GM12878 (cell line): ENCODE measurements at regions not wholly inside any gene's neighbourhood (a gene's known extent, or its start where the extent isn't known, plus 50 kb on each side); places are given as distances from the start of the nearest gene placed in this dataset.

Source experiments
- CTCF ChIP-seq, 3 experiments: IDR thresholded peaks in 2 of 3; conservative IDR thresholded peaks in 1 of 3; 2 replicates each; pipeline ENCODE4 v1.5.1; 2011; ENCODE audit warnings: low read depth in 3 of 3, low read length in 3 of 3, mild to moderate bottlenecking in 3 of 3, control low read depth in 2 of 3, moderate library complexity in 2 of 3, inconsistent platforms in 1 of 3, mixed read lengths in 1 of 3; ENCODE audit not compliant: control insufficient read depth in 2 of 3, insufficient read depth in 1 of 3; ENCODE audit errors: extremely low read depth in 1 of 3
- E4F1 ChIP-seq: fragments of 450-650 bp; IDR thresholded peaks from 2 replicates; pipeline ENCODE4 v1.6.1; 2018; ENCODE audit warnings: borderline replicate concordance, mild to moderate bottlenecking; ENCODE audit not compliant: partially characterized antibody
- EP300 ChIP-seq, 2 experiments: fragments of 150-350 bp in 1 of 2; IDR thresholded peaks; 2 replicates each; pipeline ENCODE4 v1.6.1; 2011 to 2012; ENCODE audit warnings: low read depth in 2 of 2, low read length in 2 of 2, borderline replicate concordance in 1 of 2, improper control_type of control experiment in 1 of 2, inconsistent platforms in 1 of 2; ENCODE audit not compliant: control insufficient read depth in 1 of 2
- EZH2 ChIP-seq: IDR thresholded peaks from 2 replicates; pipeline ENCODE4 v1.6.1; 2012; ENCODE audit warnings: low read depth, mild to moderate bottlenecking, control low read depth, inconsistent platforms, low read length, borderline replicate concordance; ENCODE audit not compliant: control insufficient read depth
- FOS ChIP-seq: IDR thresholded peaks from 3 replicates; pipeline ENCODE4 v1.6.1; 2011; ENCODE audit warnings: borderline replicate concordance; ENCODE audit not compliant: insufficient read length; ENCODE audit errors: extremely low read depth
- FOXK2 ChIP-seq: fragments of 450-650 bp; IDR thresholded peaks from 2 replicates; pipeline ENCODE4 v1.6.1; 2017; ENCODE audit warnings: mild to moderate bottlenecking, moderate library complexity
- GABPA ChIP-seq: IDR thresholded peaks from 2 replicates; pipeline ENCODE4 v1.6.1; 2014; ENCODE audit warnings: antibody characterized with exemption, low read depth, mild to moderate bottlenecking, inconsistent platforms
- HDAC6 ChIP-seq: fragments of 200-600 bp; sonication (generic); IDR thresholded peaks from one replicate; pipeline ENCODE4 v1.8.0; 2017; ENCODE audit warnings: antibody characterized with exemption; ENCODE audit not compliant: unreplicated experiment
- POLR2AphosphoS2 ChIP-seq: IDR thresholded peaks from 2 replicates; pipeline ENCODE4 v1.6.1; 2011; ENCODE audit warnings: low read depth, mild to moderate bottlenecking, low read length, improper control_type of control experiment, moderate library complexity
- REST ChIP-seq: IDR thresholded peaks from 2 replicates; pipeline ENCODE4 v1.6.1; 2012; ENCODE audit warnings: mild to moderate bottlenecking, low read depth, low read length
- SMC3 ChIP-seq: IDR thresholded peaks from 2 replicates; pipeline ENCODE4 v1.6.1; 2011; ENCODE audit warnings: low read length, improper control_type of control experiment, borderline replicate concordance
- TCF12 ChIP-seq: IDR thresholded peaks from 2 replicates; pipeline ENCODE4 v1.6.1; 2011; ENCODE audit warnings: low read depth, mild to moderate bottlenecking, low read length

GRCh38 chr16:72442385-72443158 is 270.6 kb upstream of the PMFBP1 start:
- TF ChIP-seq POLR2AphosphoS2: no peak
- no peak for TF ChIP-seq FOXK2
- TF ChIP-seq E4F1: no peak
- TF ChIP-seq TCF12: no peak
- TF ChIP-seq CTCF (IDR thresholded peaks at IDR 0.05 in 2 of 3, conservative IDR thresholded peaks at IDR 0.05 in 1 of 3; ENCODE audit: control insufficient read depth in 2 of 3, extremely low read depth in 1 of 3, insufficient read depth in 1 of 3, low read depth in 3 of 3, low read length in 3 of 3): no peak
- no peak for TF ChIP-seq FOS
- no peak for TF ChIP-seq HDAC6
- no peak for TF ChIP-seq EZH2
- no peak for TF ChIP-seq REST
- no peak for TF ChIP-seq SMC3
- no peak for TF ChIP-seq EP300 (IDR thresholded peaks at IDR 0.05; ENCODE audit: borderline replicate concordance in 1 of 2, control insufficient read depth in 1 of 2, low read depth in 2 of 2, low read length in 2 of 2)
- no peak for TF ChIP-seq GABPA
